Endometrium (tissue), 2 donors: ENCODE measurements at regions not wholly inside any gene's neighbourhood (a gene's known extent, or its start where the extent isn't known, plus 50 kb on each side); places are given as distances from the start of the nearest gene placed in this dataset.

Experiments used
- FAIRE-seq: peaks from 2 replicates; lab custom pipeline; 2012; peaks lifted over from hg19 to GRCh38; lab: Jason Lieb, UNC
- donor health status: control.
- donor health status: control.

- FAIRE-seq: no peak
Observed at GRCh38 chr2:143909577-143910353, 610.2 kb downstream of the ZEB2 start.

- FAIRE-seq: no peak
Observed at GRCh38 chr2:143908843-143909242, 611.1 kb downstream of the ZEB2 start.

- FAIRE-seq: no peak
Observed at GRCh38 chr2:143907801-143908200, 612.1 kb downstream of the ZEB2 start.

GRCh38 chr2:143906850-143907249 is 613.1 kb downstream of the ZEB2 start:
- FAIRE-seq: no peak

- no peak for FAIRE-seq
Observed at GRCh38 chr2:143905587-143905986, 614.3 kb downstream of the ZEB2 start.

- no peak for FAIRE-seq
Observed at GRCh38 chr2:143903172-143903856, 616.6 kb downstream of the ZEB2 start.

GRCh38 chr2:143901185-143901842 is 618.6 kb downstream of the ZEB2 start:
- no peak for FAIRE-seq

GRCh38 chr2:143899987-143900386 is 619.9 kb downstream of the ZEB2 start:
- FAIRE-seq: no peak

- FAIRE-seq: no peak
Observed at GRCh38 chr2:143893371-143893770, 626.5 kb downstream of the ZEB2 start.

- FAIRE-seq: no peak
Observed at GRCh38 chr2:143891879-143892308, 628.0 kb downstream of the ZEB2 start.

GRCh38 chr2:143890798-143891197 is 629.1 kb downstream of the ZEB2 start:
- FAIRE-seq: no peak

- FAIRE-seq: no peak
Observed at GRCh38 chr2:143889216-143889615, 630.7 kb downstream of the ZEB2 start.

GRCh38 chr2:143885461-143885860 is 634.5 kb downstream of the ZEB2 start:
- FAIRE-seq: no peak

- no peak for FAIRE-seq
Observed at GRCh38 chr2:143881246-143881645, 638.7 kb downstream of the ZEB2 start.

- no peak for FAIRE-seq
Observed at GRCh38 chr2:143877876-143878530, 641.9 kb downstream of the ZEB2 start.

- FAIRE-seq: no peak
Observed at GRCh38 chr2:143877056-143877455, 642.9 kb downstream of the ZEB2 start.

GRCh38 chr2:143875295-143876233 is 644.4 kb downstream of the ZEB2 start:
- no peak for FAIRE-seq

- no peak for FAIRE-seq
Observed at GRCh38 chr2:143873886-143874285, 646.0 kb downstream of the ZEB2 start.

GRCh38 chr2:143870696-143871095 is 649.2 kb downstream of the ZEB2 start:
- FAIRE-seq: no peak

- FAIRE-seq: no peak
Observed at GRCh38 chr2:143856978-143857377, 662.9 kb downstream of the ZEB2 start.

GRCh38 chr2:143852759-143853158 is 667.2 kb downstream of the ZEB2 start:
- FAIRE-seq: no peak
